IMR-90 (cell line): ENCODE measurements at regions not wholly inside any gene's neighbourhood (a gene's known extent, or its start where the extent isn't known, plus 50 kb on each side); places are given as distances from the start of the nearest gene placed in this dataset.

Source experiments
- BHLHE40 ChIP-seq: fragments of 150-350 bp; IDR thresholded peaks from 2 replicates; pipeline ENCODE4 v1.6.1; 2016; ENCODE audit warnings: mild to moderate bottlenecking, low read depth, low read length
- CEBPB ChIP-seq: IDR thresholded peaks from 2 replicates; pipeline ENCODE4 v1.6.1; 2012; ENCODE audit warnings: low read depth, low read length, improper control_type of control experiment
- CTCF ChIP-seq: conservative IDR thresholded peaks from 2 replicates; pipeline ENCODE4 v1.5.1; 2012; ENCODE audit warnings: mild to moderate bottlenecking, low read depth, low read length, improper control_type of control experiment
- ELK1 ChIP-seq: fragments of 150-350 bp; IDR thresholded peaks from 2 replicates; pipeline ENCODE4 v1.6.1; 2016; ENCODE audit warnings: low read depth, mild to moderate bottlenecking, low read length, moderate library complexity, borderline replicate concordance
- FOS ChIP-seq: fragments of 150-350 bp; IDR thresholded peaks from 2 replicates; pipeline ENCODE4 v1.6.1; 2016; ENCODE audit warnings: low read depth, low read length
- MAFK ChIP-seq: IDR thresholded peaks from 2 replicates; pipeline ENCODE4 v1.6.1; 2012; ENCODE audit warnings: low read depth, low read length, improper control_type of control experiment
- MAZ ChIP-seq: IDR thresholded peaks from 2 replicates; pipeline ENCODE4 v1.6.1; 2012; ENCODE audit warnings: low read depth, mild to moderate bottlenecking, low read length, improper control_type of control experiment, moderate library complexity, borderline replicate concordance
- MXI1 ChIP-seq: IDR thresholded peaks from 2 replicates; pipeline ENCODE4 v1.6.1; 2012; ENCODE audit warnings: low read depth, mild to moderate bottlenecking, low read length, moderate library complexity, borderline replicate concordance
- NFE2L2 ChIP-seq: fragments of 150-350 bp; IDR thresholded peaks from 2 replicates; pipeline ENCODE4 v1.6.1; 2016; ENCODE audit warnings: low read depth, mild to moderate bottlenecking, low read length
- POLR2A ChIP-seq: IDR thresholded peaks from 2 replicates; pipeline ENCODE4 v1.6.1; 2012; ENCODE audit warnings: mild to moderate bottlenecking, low read depth, low read length
- RAD21 ChIP-seq: IDR thresholded peaks from 2 replicates; pipeline ENCODE4 v1.6.1; 2012; ENCODE audit warnings: low read length, improper control_type of control experiment
- RFX5 ChIP-seq: IDR thresholded peaks from 2 replicates; pipeline ENCODE4 v1.8.0; 2012; ENCODE audit warnings: low read depth, mild to moderate bottlenecking, low read length, moderate library complexity
- SMC3 ChIP-seq: fragments of 150-350 bp; IDR thresholded peaks from 2 replicates; pipeline ENCODE4 v1.6.1; 2016; ENCODE audit warnings: low read depth, mild to moderate bottlenecking, antibody characterized with exemption, low read length, moderate library complexity
- TF ChIP-seq, protein P1 (sequence below): fragments of 150-350 bp; IDR thresholded peaks from 2 replicates; pipeline ENCODE4 v1.6.1; 2017; ENCODE audit warnings: mild to moderate bottlenecking, antibody characterized with exemption, low read length, low read depth

GRCh38 chr2:198343471-198343870, 539.1 kb downstream of the PLCL1 start:
- TF ChIP-seq MAFK (no peak), CTCF (no peak), POLR2A (no peak), FOS (no peak), BHLHE40 (no peak), MXI1 (no peak), RAD21 (no peak), CEBPB (no peak), MAZ (no peak), ELK1 (no peak), NFE2L2 (no peak), SMC3 (no peak), RFX5 (no peak)
- TF ChIP-seq, protein P1, sequence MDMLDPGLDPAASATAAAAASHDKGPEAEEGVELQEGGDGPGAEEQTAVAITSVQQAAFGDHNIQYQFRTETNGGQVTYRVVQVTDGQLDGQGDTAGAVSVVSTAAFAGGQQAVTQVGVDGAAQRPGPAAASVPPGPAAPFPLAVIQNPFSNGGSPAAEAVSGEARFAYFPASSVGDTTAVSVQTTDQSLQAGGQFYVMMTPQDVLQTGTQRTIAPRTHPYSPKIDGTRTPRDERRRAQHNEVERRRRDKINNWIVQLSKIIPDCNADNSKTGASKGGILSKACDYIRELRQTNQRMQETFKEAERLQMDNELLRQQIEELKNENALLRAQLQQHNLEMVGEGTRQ = no peak
